ENCODE measurements at regions not wholly inside any gene's neighbourhood (a gene's known extent, or its start where the extent isn't known, plus 50 kb on each side); places are given as distances from the start of the nearest gene placed in this dataset.

DNA sequence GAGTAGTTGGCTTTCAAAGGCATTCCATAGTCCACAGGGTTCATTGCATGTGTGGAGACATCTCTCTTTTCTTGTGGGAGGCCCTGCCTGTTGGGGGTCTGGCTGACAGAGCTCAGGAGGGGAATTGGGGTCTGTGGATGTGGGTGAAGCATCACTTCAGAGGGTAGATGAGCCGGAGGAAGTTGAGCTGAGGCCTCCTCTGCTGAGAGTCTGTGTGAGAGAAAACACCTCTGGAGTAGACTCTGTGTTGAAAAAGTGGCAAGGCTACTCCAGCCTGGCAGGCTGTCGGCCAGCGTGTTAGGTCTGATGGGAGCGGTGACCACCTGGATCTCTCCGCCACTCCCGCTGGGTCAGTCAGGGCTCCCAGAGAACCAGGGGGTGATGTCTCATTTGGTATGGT is 358.0 kb upstream of the MGMT start:
- Histone ChIP-seq H3K4me1 (ENCODE audit: control insufficient read depth, extremely low read depth, insufficient read depth, low read length) (peaks cover 12% of the 10 kb centered on the region), H3K27me3 (ENCODE audit: control insufficient read depth in 2 of 2, insufficient read depth in 2 of 2, low read length in 2 of 2) (no peaks in the 10 kb centered on the region), H3K9me3 (replicated peaks; ENCODE audit: control insufficient read depth, insufficient read depth, low read length) (no peaks in the 10 kb centered on the region), H3K9me1 (replicated peaks; ENCODE audit: control insufficient read depth, extremely low read depth, insufficient read depth, low read length) (no peaks in the 10 kb centered on the region), H3K4me2 (ENCODE audit: insufficient read depth, low read length) (no peak overlapping the region), H3K27ac (ENCODE audit: insufficient read depth, low read depth, low read length) (no peak overlapping the region), H2AFZ (ENCODE audit: low read depth, low read length) (no peak overlapping the region), H3K79me2 (ENCODE audit: control insufficient read depth, insufficient read depth, low read length) (no peaks in the 10 kb centered on the region), H3K36me3 (ENCODE audit: control insufficient read depth in 2 of 2, extremely low read depth in 1 of 2, insufficient read depth in 2 of 2, low read length in 2 of 2) (no peaks in the 10 kb centered on the region), H4K20me1 (replicated peaks; ENCODE audit: control insufficient read depth, extremely low read depth, insufficient read depth, low read length) (no peaks in the 10 kb centered on the region), H3K4me3 (replicated peaks in 1 of 3; ENCODE audit: insufficient read depth in 1 of 3, low read depth in 1 of 3, low read length in 3 of 3) (no peak overlapping the region), H3K9ac (replicated peaks; ENCODE audit: extremely low read depth, insufficient read depth, low read length) (no peak overlapping the region)
- intact Hi-C loops (cut with micrococcal nuclease) (no loop called here), dilution Hi-C loops (cut with MboI; ENCODE audit: extremely low pct_ligation_motif_present, low sequenced_read_pairs) (no loop called here)
- no TSS peak for BruUV-seq (replicated peaks)
- POLR2A ChIA-PET, result no interaction called here
- TF ChIP-seq EZH2 (IDR thresholded peaks at IDR 0.05; ENCODE audit: borderline replicate concordance, low read depth, low read length, severe bottlenecking) (no peak), FOS (IDR thresholded peaks at IDR 0.05; ENCODE audit: borderline replicate concordance, insufficient read depth, low read length) (no peak), GATA2 (IDR thresholded peaks at IDR 0.05; ENCODE audit: insufficient read depth, insufficient read length, low read depth, low read length) (no peak), MYC (IDR thresholded peaks at IDR 0.05; ENCODE audit: low read depth, low read length) (no peak), POLR2AphosphoS5 (IDR thresholded peaks at IDR 0.05; ENCODE audit: insufficient read depth, low read depth, low read length) (no peak), JUN (IDR thresholded peaks at IDR 0.05; ENCODE audit: borderline replicate concordance, insufficient read depth, insufficient read length, low read depth) (no peak), POLR2A (IDR thresholded peaks at IDR 0.05; ENCODE audit: low read depth, low read length) (no peak)
- TF ChIP-seq, protein P1, sequence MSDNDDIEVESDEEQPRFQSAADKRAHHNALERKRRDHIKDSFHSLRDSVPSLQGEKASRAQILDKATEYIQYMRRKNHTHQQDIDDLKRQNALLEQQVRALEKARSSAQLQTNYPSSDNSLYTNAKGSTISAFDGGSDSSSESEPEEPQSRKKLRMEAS (IDR thresholded peaks at IDR 0.05; ENCODE audit: insufficient read depth, insufficient read length), result no peak
- TF ChIP-seq, protein P2, sequence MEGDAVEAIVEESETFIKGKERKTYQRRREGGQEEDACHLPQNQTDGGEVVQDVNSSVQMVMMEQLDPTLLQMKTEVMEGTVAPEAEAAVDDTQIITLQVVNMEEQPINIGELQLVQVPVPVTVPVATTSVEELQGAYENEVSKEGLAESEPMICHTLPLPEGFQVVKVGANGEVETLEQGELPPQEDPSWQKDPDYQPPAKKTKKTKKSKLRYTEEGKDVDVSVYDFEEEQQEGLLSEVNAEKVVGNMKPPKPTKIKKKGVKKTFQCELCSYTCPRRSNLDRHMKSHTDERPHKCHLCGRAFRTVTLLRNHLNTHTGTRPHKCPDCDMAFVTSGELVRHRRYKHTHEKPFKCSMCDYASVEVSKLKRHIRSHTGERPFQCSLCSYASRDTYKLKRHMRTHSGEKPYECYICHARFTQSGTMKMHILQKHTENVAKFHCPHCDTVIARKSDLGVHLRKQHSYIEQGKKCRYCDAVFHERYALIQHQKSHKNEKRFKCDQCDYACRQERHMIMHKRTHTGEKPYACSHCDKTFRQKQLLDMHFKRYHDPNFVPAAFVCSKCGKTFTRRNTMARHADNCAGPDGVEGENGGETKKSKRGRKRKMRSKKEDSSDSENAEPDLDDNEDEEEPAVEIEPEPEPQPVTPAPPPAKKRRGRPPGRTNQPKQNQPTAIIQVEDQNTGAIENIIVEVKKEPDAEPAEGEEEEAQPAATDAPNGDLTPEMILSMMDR (IDR thresholded peaks at IDR 0.05; ENCODE audit: extremely low read depth in 1 of 2, insufficient read depth in 1 of 2, low read depth in 1 of 2, low read length in 2 of 2), result no peak
- DNase-seq (ENCODE audit: low read depth, low spot score) (no peak), FAIRE-seq (no peak)
- CTCF ChIA-PET, result no interaction called here
